ENCODE measurements at regions not wholly inside any gene's neighbourhood (a gene's known extent, or its start where the extent isn't known, plus 50 kb on each side); places are given as distances from the start of the nearest gene placed in this dataset.
"Not testable (repeated sequence)": the region's sequence is repeated elsewhere in the genome, so short reads cannot be mapped to it uniquely, and the experiment has no call there.

DNA sequence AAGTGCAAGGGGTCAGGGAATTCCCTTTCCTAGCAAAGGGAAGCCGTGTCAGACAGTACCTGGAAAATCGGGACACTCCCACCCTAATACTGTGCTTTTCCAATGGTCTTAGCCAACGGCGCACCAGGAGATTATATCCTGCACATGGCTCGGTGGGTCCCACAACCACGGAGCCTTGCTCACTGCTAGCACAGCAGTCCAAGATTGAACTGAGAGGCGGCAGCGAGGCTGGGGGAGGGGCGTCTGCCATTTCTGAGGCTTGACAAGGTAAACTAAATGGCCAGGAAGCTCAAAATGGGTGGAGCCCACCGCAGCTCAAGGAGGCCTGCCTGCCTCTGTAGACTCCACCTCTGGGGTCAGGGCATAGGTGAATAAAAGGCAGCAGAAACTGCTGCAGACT is 76.5 kb upstream of the LINC00632 start:
- DNase-seq = not testable (repeated sequence)

GRCh38 chrX:140608111-140608510 is 101.4 kb upstream of the LINC00632 start:
- DNase-seq = no peak

GRCh38 chrX:140602140-140602539 is 97.3 kb upstream of the SOX3 start:
- no peak for DNase-seq

GRCh38 chrX:140599851-140600250 is 95.0 kb upstream of the SOX3 start:
- no peak for DNase-seq

GRCh38 chrX:140589657-140590056 is 84.8 kb upstream of the SOX3 start:
- no peak for DNase-seq

DNA sequence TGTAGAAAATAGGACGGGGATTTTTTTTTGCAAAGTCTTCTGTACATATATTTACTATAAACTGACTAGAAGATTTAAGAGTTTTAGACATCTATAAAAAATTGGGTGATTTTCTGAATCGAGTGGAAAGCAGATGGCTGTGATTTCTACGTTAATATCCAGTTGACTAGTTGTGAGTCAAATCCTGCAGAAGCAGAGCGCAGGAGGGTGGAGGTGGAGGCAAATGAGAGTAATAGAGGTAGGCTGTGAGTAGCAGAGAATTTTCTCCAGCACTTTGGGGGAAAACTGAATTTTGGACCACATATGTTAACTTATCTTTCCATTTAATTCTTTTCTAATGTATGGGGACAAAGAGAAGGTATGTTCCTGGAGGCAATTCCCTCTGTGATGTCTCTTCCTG is 82.1 kb upstream of the SOX3 start:
- no peak for DNase-seq

DNA sequence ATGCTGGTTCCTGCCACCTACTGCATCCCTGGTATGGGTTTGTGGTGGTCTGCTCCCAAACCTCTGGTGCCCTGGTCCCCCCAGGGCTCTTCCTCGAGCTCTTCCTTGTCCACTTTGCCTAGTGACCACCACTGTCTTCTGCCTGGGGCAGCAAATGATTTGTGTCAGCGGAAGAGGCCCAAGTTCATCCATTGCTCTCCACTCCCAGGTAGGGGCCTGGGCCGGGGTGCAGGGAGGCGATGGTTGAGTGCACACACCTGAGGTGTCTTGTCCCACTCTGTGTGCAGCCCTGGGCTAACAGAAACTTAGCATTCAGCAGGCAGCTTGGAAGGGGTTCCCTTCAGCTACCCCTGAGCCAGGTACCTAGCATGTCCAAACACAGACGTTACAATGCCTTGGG is 75.6 kb upstream of the SOX3 start:
- DNase-seq = no peak

DNA sequence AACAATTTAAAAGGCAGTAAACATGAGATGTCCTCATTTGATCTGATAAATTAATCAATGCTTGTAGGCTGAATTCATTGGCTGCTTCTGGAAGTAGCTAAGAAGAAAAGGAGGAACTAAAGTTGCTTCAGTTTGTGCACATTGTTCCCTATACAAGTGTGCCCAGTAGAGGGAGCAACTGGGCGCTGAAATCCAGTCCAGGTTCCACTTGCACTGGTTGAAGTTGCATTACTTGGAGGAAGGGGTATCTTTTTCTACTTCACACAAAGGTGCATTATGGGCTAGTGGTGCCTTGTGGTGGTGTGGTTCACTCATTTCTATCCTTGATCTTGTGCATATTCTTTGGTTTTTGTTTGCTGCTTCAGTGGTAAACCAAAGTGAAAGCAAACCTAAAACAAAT is 67.9 kb upstream of the SOX3 start:
- DNase-seq = peak; percentile 12

GRCh38 chrX:140563893-140564292 is 59.0 kb upstream of the SOX3 start:
- DNase-seq = no peak

Measured in kidney glomerular epithelial cell (primary cell).